Adrenal gland (tissue), 9 donors: ENCODE measurements at regions not wholly inside any gene's neighbourhood (a gene's known extent, or its start where the extent isn't known, plus 50 kb on each side); places are given as distances from the start of the nearest gene placed in this dataset.

ENCODE experiments used
- DNase-seq, 7 donors: peaks; one replicate each; pipeline ENCODE4 v3.0.0-alpha.2; 2019 to 2020
- H3K27ac ChIP-seq, 5 donors: fragments of 200-600 bp; sonication (generic) in 4 of 5; 1 replicate in 3 of 5; 2 replicates in 2 of 5; pipeline versions ENCODE4 v1.5.1 to v1.8.0; 2016 to 2020; ENCODE audit warnings: mild to moderate bottlenecking in 1 of 5
- H3K27me3 ChIP-seq: fragments of 200-600 bp; 2 replicates; pipeline ENCODE4 v1.8.0; 2021
- H3K36me3 ChIP-seq, 2 donors: fragments of 200-600 bp; replicated peaks in 1 of 2; 1 replicate in 1 of 2; 2 replicates in 1 of 2; pipeline versions ENCODE4 v1.5.1 to v1.8.0; 2018 to 2022
- H3K4me1 ChIP-seq, 2 donors: fragments of 200-600 bp; replicated peaks in 1 of 2; 1 replicate in 1 of 2; 2 replicates in 1 of 2; pipeline versions ENCODE4 v1.5.1 to v1.8.0; 2018 to 2021
- H3K4me3 ChIP-seq, 4 donors: fragments of 200-600 bp; sonication (generic) in 3 of 4; one replicate each; pipeline ENCODE4 v1.5.1; 2016 to 2018
- H3K9me3 ChIP-seq, 3 donors: fragments of 200-600 bp; sonication (generic) in 1 of 3; replicated peaks in 1 of 3; 1 replicate in 2 of 3; 2 replicates in 1 of 3; pipeline versions ENCODE4 v1.5.1 to v1.8.0; 2016 to 2021
- POLR2A ChIP-seq, 2 donors: fragments of 450-650 bp; IDR thresholded peaks; one replicate each; pipeline ENCODE4 v1.6.1; 2017; ENCODE audit warnings: antibody characterized with exemption in 2 of 2, mild to moderate bottlenecking in 2 of 2, moderate library complexity in 1 of 2
- WGBS, 4 donors: extraction: QIAGEN DNeasy Blood & Tissue Kit in 2 of 4; methylation state at CpG; one replicate each; pipeline versions ENCODE4 v1.1.5 to v1.1.7; 2013 to 2017; 5-methylcytosine and 5-hydroxymethylcytosine counted together
- intact Hi-C, 2 donors: fragments of 100-400 bp; cut with DNase I; formaldehyde crosslinking; loops; one replicate each; pipeline versions ENCODE4 v1.14.1 to v1.15.0; 2022 to 2023
- TF ChIP-seq, protein P1 (sequence below), 6 experiments: fragments of 450-650 bp in 4 of 6; fragments of 200-600 bp in 2 of 6; sonication (generic) in 1 of 6; IDR thresholded peaks; 1 replicate in 5 of 6; 2 replicates in 1 of 6; pipeline versions ENCODE4 v1.5.1 to v1.8.0; 2016 to 2021; ENCODE audit warnings: antibody characterized with exemption in 6 of 6, mild to moderate bottlenecking in 2 of 6, moderate library complexity in 1 of 6
- donor health status: healthy with polysubstance abuse.
- donor health status: Bipolar disorder and iron deficiency.
- donor health status: DM: yes; HTN: yes; CAD: no.
- donor health status: DM: no; HTN: no; CAD: no.
- donor health status: DM: no; HTN: no; CAD: no.

DNA sequence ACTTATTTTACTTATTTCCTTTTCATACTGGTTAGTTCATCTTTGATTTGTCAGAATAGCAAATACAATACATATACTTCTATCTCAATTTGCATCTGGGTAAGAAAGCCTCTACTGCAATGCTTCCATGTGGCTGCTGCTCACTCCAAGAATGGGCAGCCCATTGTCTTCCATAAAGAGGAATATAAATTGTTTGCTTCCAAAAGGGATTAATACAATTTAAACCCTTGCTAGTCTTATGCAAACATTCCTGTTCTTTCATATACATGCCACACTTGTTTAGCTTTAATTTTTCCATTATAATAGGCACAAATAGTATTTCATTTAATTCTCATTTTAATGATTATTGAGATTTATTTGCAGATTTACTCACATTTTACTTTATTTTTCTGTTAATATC lies 555.4 kb upstream of the POM121L12 start:
- H3K9me3 ChIP-seq: no peaks in the 10 kb centered on the region
- no peak for DNase-seq
- intact Hi-C loops: no loop called here
- TF ChIP-seq POLR2A (IDR thresholded peaks at IDR 0.05): no peak
- TF ChIP-seq, protein P1, sequence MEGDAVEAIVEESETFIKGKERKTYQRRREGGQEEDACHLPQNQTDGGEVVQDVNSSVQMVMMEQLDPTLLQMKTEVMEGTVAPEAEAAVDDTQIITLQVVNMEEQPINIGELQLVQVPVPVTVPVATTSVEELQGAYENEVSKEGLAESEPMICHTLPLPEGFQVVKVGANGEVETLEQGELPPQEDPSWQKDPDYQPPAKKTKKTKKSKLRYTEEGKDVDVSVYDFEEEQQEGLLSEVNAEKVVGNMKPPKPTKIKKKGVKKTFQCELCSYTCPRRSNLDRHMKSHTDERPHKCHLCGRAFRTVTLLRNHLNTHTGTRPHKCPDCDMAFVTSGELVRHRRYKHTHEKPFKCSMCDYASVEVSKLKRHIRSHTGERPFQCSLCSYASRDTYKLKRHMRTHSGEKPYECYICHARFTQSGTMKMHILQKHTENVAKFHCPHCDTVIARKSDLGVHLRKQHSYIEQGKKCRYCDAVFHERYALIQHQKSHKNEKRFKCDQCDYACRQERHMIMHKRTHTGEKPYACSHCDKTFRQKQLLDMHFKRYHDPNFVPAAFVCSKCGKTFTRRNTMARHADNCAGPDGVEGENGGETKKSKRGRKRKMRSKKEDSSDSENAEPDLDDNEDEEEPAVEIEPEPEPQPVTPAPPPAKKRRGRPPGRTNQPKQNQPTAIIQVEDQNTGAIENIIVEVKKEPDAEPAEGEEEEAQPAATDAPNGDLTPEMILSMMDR (IDR thresholded peaks at IDR 0.05): no peak
- no peak overlapping the region for H3K27ac ChIP-seq
- H3K4me3 ChIP-seq: no peak overlapping the region
- H3K27me3 ChIP-seq: no peaks in the 10 kb centered on the region
- no peaks in the 10 kb centered on the region for H3K36me3 ChIP-seq
- H3K4me1 ChIP-seq: no peaks in the 10 kb centered on the region

DNA sequence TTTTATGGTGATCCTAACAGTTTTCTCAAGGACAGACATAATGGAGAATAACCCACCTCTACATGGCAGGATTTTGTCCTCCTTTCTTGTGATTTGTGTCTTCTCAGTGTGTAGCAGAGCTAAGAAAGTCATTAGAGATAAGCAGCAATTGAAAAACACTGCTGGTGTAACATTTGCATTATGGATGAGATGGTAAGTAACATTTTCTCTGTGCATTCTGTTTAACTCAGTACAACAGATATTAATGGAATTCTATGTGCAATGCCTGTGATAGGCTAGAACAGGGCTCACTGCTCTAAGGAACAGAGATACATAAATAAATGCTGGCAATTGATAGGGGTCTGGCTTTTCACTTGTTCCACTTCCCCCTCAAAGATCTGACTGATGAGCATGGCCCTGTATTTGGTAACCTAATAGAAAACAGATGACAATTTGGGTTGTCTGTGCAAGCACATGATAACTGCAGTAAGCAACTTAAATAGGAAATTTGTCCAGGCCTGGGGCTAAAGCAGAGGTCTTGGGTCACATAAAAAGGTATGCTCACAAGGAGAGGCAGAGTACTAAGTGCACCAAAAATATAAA lies 560.3 kb upstream of the POM121L12 start:
- Histone ChIP-seq H3K27me3 (no peaks in the 10 kb centered on the region), H3K4me1 (no peaks in the 10 kb centered on the region)

DNA sequence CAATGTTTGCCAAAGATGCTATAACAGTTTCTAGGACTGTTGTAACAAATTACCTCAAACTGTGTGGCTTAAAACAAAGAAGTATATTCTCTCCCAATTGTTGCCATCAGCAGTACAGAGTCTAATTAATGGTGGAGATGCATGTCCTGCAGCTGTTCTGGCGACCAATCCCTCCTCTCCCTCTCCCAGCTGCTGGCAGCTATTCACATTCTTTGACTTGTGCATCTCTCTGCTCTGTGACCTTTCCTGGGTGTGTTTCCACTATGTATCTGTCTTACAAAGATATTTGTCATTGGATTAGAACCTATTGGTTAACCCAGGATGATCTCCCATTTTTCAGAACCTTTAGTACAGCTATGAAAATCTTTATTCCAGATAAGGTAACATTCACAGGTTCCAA lies 561.7 kb upstream of the POM121L12 start:
- H3K27me3 ChIP-seq: no peaks in the 10 kb centered on the region
- H3K4me1 ChIP-seq: no peaks in the 10 kb centered on the region
- no peaks in the 10 kb centered on the region for H3K9me3 ChIP-seq
- H3K27ac ChIP-seq: no peak overlapping the region
- no peak for TF ChIP-seq POLR2A (IDR thresholded peaks at IDR 0.05)
- TF ChIP-seq, protein P1 (IDR thresholded peaks at IDR 0.05): no peak
- WGBS, 4 donors: 14 to 52% (median 27%) methylated on average over 1 of the region's 1 CpG
- H3K4me3 ChIP-seq: no peak overlapping the region
- H3K36me3 ChIP-seq: no peaks in the 10 kb centered on the region
- DNase-seq: no peak
- intact Hi-C loops: no loop called here

More for the DNA sequence above, 560.3 kb upstream of the POM121L12 start:
- no peak overlapping the region for H3K4me3 ChIP-seq
- no peaks in the 10 kb centered on the region for H3K9me3 ChIP-seq
- DNase-seq: no peak
- intact Hi-C loops: no loop called here
- H3K36me3 ChIP-seq: no peaks in the 10 kb centered on the region
- TF ChIP-seq, protein P1 (IDR thresholded peaks at IDR 0.05): no peak
- TF ChIP-seq POLR2A (IDR thresholded peaks at IDR 0.05): no peak
- H3K27ac ChIP-seq: no peak overlapping the region

DNA sequence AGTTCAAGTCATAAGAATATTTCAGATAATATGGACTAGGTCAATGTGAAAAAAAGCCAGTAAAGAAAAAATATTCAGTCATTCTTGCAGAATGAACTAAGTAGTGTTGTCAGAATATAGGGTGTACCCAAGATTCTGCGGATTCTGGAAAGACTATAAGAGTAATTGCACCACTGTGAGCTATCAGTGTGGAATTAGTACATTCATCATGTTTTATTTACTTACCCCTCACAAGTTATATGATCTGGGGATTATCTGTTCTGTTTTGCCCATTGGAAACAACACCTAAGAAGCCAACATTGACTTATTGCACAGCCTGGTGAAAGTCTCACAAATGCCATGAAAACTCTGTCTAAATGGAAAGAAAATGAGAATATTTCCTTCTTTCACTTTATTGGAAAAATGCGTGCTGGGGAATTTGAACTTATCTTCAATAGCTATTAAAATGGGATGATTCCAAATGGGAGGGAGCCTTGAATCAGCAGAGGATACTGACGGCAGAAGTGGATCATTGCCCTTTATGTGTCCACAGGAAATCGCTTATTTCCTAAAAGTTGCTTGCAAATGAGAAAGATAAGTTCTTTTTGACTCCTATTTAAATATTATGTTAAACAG lies 563.3 kb upstream of the POM121L12 start:
- intact Hi-C loops: no loop called here
- Histone ChIP-seq H3K27me3 (no peaks in the 10 kb centered on the region), H3K27ac (no peak overlapping the region), H3K36me3 (no peaks in the 10 kb centered on the region), H3K4me1 (no peaks in the 10 kb centered on the region), H3K9me3 (no peaks in the 10 kb centered on the region), H3K4me3 (no peak overlapping the region)
- no peak for TF ChIP-seq POLR2A (IDR thresholded peaks at IDR 0.05)
- TF ChIP-seq, protein P1 (IDR thresholded peaks at IDR 0.05): no peak
- WGBS, 4 donors: 55 to 72% (median 66%) methylated on average over 4 of the region's 4 CpGs
- no peak for DNase-seq
